Cardiac septum (tissue), 1 donor: ENCODE measurements at regions not wholly inside any gene's neighbourhood (a gene's known extent, or its start where the extent isn't known, plus 50 kb on each side); places are given as distances from the start of the nearest gene placed in this dataset.

Experiments
- DNase-seq: peaks from one replicate; pipeline ENCODE4 v3.0.0-alpha.2; 2020; ENCODE audit warnings: low spot score
- intact Hi-C: fragments of 100-400 bp; cut with DNase I; formaldehyde crosslinking; loops from one replicate; pipeline ENCODE4 v1.14.0; 2022
- donor health status: DM: no; HTN: no; CAD: no.

DNA sequence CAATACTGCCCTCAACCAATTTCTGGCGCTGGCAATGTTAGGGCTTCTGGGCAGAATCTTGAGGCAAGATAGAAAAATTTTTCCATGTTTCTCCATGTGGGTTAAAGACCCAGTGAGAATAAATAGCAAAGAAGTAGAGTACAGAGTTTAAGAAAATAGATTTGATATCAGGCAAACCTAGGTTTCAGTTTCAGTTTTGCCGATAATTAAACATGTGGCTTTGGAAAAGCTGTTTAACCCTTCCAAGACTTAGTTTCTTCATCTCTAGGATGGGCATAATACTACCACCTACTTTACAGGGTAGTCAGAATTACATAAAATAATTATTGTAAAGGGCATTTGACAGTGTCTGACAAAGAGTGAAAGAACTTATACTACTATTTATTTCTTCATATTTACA is 360.4 kb downstream of the PCNX1 start:
- intact Hi-C loops = no loop called here
- DNase-seq = no peak

DNA sequence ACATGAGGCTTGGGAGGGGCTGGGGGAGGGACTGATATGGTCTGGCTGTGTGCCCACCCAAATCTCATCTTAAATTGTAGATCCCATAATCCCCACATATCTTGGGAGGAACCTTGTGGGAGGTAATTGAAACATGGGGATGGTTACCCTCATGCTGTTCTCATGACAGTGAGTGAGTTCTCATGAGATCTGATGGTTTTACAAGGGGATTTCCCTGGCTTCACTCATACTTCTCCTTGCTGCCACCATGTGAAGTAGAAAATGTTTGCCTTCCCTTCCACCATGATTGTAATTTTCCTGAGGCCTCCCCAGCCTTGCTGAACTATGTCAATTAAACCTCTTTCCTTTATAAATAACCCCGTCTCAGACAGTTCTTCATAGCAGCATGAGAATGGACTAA is 362.9 kb downstream of the PCNX1 start:
- intact Hi-C loops = no loop called here
- no peak for DNase-seq

DNA sequence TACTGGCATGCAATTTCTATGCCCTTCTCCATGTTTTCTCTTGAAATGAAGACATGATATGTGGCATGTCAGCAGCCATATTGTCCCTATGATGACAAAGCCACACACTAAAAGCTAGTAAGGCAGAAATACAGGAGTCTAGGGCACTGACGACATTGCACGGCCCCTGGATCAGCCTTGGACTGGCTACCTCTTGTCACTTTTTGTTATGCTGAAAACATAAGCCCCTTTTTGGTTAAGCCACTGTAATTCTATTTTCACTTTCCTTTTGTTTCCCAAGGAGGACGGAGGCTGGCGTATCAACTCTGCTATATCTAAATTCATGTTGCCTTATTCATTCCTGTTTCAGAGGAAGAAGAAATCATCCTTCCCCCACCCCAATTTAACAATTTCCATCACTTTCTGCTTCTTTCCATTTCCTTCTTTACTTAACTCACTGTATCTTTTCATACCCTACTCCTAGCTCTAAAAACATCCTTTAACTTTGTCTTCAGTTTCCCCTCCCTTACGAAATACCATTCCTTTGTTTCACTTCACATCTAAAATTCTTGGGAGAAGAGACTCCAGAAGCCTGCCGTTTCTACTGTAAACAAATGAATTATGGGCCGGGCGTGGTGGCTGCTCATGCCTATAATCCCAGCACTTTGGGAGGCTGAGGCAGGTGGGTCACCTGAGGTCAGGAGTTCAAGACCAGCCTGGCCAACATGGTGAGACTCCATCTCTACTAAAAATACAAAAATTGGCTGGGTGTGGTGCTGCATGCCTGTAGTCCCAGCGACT is 364.1 kb downstream of the PCNX1 start:
- no peak for DNase-seq
- intact Hi-C loops = no loop called here

DNA sequence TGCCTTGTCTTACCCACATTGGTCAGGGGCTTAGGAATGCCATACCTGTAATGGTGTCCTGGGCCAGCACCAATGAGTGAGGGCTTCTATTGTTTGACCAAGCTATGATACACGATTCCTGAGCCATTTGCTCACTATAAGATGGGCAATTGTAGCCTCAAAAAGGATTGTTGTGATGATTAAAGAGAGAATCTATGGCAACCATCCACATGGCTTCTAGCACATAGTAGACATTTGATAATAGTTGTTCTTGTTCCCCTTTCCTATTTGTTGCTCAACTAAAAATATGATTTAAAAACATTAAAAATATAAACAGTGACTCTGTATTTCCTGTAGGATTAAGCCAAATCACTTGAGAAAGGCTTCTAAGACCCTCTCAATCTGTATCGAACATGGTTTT is 366.1 kb downstream of the PCNX1 start:
- no peak for DNase-seq
- intact Hi-C loops = no loop called here

DNA sequence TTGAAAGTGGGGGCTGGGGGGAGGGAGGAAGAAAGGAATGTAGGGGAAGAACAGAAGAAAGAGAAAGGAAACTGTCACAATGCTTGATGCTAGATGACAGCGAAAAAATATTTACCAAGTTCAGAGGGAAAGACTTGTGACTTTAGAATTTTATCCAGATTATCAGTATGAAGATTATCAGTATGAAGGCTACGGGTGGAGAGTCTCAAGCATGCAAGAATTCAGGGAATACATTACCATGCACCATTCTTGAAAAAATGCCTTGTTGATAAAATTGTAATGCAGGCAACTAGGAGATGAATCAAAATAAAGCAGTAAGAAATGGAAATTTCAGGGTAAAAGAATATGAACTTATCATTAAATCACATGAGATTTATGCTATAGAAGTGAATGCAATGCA is 376.8 kb downstream of the PCNX1 start:
- DNase-seq = no peak
- intact Hi-C loops = no loop called here

DNA sequence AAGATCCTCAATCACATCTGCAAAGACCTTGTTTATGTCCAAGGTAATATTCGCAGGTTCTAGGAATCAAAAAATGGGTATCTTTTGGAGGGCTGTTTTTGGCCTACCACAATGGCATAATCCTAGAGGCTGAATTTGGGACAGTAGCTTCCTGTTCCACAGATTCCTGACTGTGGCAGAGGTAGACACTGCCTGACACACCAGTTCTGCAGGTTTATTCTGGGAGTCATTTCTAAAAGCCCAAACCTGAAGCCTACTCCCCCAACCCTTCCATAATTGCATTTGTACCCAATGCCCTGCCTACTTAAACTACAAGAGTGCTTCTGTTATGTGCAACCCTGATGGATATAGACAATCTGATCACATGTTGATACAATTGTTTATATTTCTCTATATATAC is 378.9 kb downstream of the PCNX1 start:
- intact Hi-C loops = no loop called here
- no peak for DNase-seq

DNA sequence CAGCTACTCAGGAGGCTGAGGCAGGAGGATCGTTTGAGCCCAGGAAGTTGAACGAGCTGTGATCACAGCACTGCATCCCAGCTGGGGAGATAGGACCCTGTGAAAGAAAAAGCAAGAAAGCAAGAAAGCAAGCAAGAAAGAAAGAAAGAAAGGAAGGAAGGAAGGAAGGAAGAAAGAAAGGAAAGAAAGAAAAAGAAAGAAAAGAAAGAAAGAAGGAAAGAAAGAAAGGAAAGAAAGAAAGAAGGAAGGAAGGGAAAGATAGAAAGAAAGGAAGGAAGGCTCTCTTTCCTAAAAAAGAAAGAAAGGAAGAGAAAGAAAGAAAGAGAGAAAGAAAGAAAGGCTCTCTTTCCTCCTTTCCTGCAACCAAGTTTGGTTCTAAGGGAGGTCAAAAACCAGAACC is 380.3 kb downstream of the PCNX1 start:
- intact Hi-C loops = no loop called here
- DNase-seq = no peak

DNA sequence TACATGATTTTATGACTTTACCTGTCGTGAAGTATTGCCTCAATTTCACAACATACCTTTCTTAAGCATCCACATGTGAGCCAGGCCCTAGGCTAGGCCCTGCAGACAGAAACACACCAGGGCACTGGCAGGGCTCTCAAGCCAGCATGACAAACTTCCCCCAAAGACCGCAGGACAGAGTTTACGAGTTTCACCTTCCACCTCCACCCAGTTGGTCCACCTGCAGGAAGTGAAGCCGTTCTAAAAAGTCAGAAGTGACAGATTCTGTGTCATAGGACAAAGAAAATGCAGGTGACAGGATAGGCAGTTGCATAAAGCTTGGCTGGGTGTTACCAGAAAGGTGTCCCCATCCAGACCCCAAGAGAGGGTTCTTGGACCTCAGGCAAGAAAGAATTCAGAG is 382.3 kb downstream of the PCNX1 start:
- no peak for DNase-seq
- intact Hi-C loops = no loop called here

DNA sequence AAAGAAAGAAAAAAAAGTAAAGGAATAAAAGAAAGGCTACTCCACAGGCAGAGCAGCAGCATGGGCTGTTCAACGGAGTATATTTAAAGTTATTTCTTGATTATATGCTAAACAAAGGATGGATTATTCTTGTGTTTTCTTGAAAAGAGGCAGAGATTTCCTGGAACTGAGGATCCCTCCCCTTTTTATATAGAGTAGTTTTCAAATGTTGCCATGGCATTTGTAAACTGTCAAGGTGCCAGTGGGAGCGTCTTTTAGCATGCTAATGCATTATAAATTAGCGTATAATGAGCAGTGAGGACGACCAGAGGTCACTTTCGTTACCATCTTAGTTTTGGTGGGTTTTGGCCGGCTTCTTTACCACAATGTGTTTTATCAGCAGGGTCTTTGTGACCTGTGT is 383.0 kb downstream of the PCNX1 start:
- DNase-seq = no peak
- intact Hi-C loops = no loop called here

DNA sequence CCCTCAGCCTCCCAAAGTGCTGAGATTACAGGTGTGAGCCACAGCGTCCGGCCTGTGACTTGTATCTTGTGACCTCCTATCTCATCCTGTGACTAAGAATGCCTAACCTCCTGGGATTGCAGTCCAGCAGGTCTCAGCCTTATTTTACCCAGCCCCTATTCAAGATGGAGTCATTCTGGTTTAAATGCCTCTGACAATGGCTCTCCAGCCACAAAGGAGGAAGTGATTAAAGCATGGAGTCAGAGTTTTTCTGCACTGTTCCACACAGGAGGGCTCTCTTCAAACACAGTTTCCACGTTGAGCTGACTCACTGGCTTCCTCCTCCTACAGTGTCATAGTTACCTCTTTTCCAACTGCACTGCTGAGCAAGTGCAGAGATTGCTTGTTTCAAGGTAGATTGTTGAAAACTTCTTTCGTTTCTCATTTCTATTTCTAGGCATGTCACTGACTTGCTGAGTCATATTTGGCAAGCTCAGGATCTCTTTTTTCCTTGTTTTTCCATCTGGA is 383.8 kb downstream of the PCNX1 start:
- no peak for DNase-seq

DNA sequence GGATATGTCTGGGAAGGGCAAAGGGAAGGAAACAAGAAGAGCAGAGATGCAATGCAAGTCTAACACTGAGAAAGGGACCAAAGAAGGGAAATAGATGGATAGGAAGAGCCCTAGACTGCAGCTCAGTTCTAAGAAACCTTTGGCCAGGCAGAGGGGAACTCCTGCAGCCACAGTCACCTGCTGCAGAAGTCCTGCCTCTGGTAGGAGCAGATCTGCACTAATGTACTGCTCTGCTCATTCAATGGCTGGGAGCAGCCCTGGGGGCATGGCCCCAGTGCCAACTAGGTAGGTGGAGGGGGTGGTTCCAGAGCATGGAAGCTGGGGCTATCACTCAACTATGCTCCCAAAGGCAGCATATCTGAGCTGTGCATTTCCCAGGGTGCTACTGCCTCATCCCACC is 388.9 kb downstream of the PCNX1 start:
- intact Hi-C loops = no loop called here
- no peak for DNase-seq

More for the DNA sequence above, 383.8 kb downstream of the PCNX1 start:
- intact Hi-C loops = no loop called here

DNA sequence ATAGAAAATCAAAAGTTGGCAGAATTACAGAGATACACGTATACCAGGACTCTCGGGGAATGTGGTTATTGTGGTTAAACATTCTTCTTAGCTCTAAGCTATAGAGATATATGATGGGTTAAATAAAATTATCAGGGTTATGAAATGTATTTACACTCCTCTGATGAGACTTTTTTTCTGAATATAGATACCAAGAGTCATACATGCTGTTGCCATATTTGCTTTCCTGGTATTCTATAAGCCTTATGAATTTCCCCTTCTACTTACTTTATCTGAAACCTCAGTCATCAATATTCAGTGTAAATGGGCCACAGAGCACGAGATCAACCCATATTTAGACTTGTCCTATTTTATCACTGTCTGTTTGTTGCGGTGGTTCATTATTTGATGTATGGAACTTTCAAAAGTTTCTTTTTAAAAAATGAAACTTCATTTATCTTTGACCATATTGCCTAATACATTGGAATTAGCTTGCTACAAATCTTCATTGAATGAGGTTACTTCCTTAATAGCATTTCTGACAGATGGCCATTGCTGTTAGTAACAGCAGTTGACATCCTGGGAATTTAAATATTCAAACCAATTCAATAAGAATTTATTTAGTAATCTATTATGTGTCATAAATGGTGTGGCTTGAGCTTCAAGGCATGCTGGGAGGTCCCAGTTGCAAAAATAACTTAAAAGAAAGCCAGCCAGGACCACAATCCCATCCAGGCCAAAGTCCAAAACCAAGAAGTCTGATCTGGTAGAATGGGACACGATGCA is 393.5 kb downstream of the PCNX1 start:
- intact Hi-C loops = no loop called here

DNA sequence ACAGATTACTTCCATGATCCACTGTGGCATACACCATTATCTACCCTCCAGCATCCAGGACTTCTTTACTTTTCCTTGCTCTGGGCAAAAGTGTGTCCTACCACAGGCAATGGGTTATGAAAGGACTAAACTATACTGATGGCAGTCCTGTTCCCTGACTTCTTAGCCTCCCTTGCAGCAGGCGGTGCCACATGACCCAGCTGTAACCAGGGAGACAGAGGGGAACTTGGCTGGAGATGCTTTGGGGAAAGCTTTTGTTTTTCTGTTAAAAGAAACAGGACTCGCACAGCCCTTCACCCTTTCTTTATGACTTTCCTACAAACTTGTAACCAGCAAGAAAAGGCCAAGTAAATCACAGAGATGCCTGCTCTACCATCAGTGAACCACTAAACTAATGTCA is 394.4 kb downstream of the PCNX1 start:
- intact Hi-C loops = no loop called here
- no peak for DNase-seq

More for the DNA sequence above, 393.5 kb downstream of the PCNX1 start:
- DNase-seq = no peak

DNA sequence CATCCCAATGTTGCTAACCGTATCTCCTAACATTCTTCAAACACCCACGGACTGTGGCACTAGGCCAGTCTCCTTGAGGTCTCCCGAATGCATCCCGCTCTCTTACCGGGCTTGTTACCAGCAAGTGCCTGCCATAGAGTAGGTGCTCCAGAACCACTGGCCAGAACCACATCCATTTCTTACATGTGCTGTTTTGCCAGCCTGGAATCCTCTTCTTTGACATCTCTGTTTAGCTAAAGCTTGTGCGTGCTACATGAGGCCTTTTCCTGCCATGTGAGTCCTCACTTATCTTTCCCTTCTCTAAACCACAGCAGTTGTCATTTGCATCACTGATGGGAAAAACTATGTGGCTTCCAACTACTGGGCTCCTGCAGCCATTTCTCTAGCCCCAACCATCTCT is 397.4 kb downstream of the PCNX1 start:
- intact Hi-C loops = no loop called here
- no peak for DNase-seq

DNA sequence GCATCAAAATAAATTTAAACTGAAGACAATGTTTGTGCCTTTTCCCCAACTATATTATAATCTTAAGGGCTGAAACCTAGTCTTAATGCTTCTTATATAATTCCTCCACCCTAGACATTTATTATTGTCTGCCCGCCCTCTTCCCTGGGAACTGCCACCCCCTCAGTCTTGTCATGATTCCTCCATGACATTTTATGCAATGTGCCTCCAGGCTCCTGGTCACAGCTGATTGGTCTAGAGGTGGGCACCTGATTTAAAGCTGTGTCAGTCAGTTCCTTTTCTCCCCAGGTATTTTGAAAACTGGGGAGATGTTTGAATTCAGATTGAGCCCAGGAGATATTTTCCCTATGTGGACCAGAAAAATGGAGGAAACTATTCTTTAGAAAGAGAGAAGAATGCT is 401.4 kb downstream of the PCNX1 start:
- intact Hi-C loops = no loop called here

DNA sequence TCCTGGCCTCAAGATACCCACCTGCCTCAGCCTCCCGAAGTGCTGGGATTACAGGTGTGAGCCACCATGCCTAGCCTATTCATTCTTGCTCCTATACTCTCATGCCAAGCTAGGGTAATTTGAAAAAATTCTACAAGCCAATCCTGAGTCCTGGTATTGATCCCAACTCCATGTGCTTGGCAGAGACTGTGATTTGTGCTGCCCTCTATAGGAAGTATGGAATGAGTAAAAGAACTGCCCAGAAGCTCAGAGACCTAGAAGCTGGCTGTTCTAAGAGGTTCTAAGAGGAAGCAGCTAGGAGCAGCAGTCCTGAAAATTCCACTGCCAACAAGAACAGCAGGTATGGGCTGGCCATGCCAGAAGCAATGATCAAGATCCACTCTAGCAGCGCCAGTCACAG is 402.5 kb downstream of the PCNX1 start:
- no peak for DNase-seq
- intact Hi-C loops = no loop called here

More for the DNA sequence above, 401.4 kb downstream of the PCNX1 start:
- DNase-seq = no peak

DNA sequence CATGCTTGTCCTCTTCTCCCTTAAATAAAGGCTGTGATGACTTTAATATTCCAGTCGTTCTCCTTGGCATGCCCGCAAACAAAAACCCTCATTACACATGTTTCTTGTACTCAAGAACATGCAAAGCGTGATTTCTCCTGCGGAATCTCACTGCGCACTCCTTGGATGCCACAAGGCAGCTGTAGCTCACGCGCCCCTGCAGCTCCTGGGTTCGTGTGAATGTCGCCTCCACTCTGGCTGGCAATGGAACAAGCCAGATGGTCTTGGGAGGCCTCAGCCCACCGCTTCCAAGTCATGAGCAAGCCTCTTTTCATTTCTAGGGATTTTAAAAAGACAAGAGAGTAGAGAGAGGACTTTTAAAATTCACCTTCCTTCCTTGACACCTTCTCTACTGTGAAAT is 403.8 kb downstream of the PCNX1 start:
- no peak for DNase-seq
- intact Hi-C loops = no loop called here

DNA sequence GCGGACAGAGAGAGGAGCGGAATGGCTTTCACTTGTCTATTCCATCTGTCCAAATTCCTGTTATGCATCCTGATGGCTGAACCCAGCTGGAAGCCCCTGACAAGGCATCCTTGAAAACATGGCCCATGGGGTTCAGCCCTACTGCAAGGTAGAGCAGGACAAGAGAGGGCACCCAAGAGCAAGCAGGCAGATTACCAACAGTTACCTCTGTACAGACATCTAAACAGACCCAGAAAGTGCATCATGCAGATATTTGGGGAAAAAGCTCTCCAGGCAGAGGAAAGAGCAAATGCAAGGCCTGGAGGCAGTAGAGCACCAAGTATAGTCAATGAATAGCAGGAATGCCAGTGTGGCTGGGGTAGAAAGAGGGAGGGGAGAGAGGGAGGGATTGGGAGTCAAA is 407.5 kb downstream of the PCNX1 start:
- no peak for DNase-seq

DNA sequence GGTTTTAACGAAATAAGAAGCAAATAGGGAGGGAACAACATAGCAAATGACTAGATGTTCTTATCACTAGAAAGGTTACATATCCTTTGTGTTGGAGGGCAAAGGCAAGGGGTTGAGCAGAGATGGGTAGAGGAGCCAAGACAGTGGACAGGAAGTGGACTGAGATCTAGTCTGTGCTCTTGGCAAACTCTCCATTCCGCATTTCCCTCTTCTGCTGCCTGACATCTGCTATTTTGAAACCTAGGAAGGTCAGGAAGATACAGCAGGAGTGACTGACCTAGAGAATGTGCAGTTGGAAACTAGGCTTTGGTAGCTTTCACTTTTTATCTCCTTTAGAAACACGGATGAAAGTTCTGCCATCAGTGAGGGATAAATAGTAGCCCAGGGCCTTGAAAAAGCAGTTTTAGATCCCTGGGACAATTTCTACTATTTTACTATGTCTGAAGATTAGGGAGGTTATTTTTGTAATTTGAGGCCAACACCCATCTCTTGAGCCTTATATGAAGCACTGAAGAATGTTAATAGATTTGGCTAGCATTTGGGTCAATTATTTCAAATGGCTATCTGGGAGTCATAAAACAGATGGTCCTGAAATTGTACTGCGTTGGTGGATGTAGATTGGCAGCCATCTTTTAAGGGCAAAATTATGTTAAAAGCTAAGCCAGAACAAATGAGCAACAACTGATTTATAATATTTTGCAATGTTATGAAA is 410.3 kb downstream of the PCNX1 start:
- no peak for DNase-seq
- intact Hi-C loops = no loop called here

More for the DNA sequence above, 407.5 kb downstream of the PCNX1 start:
- intact Hi-C loops = no loop called here

DNA sequence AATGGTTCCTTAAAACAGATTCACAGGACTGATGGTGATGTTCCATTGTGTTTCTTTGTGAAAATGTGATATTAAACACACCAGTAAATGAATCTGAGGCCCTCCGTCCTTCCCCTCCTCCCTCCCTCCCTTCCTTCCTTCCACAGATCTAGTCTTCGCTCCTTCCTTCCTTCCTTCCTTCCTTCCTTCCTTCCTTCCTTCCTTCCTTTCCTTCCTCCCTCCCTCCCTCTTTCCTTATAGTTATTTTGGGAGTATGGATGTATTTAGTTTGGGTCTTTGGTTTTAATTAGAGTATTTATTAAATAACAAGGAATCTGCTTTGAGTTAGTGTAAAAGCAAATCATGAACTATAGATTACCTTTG is 410.8 kb downstream of the PCNX1 start:
- intact Hi-C loops = no loop called here
- no peak for DNase-seq
